Panc1 (cell line): ENCODE measurements at regions not wholly inside any gene's neighbourhood (a gene's known extent, or its start where the extent isn't known, plus 50 kb on each side); places are given as distances from the start of the nearest gene placed in this dataset.
"Not testable (repeated sequence)": the region's sequence is repeated elsewhere in the genome, so short reads cannot be mapped to it uniquely, and the experiment has no call there.

Experiments
- ATAC-seq: fragments of 200-7000 bp; cut with Tn5 transposase; 2 replicates; pipeline ENCODE4 v1.9.1; 2020; ENCODE audit warnings: mild to moderate bottlenecking, moderate library complexity
- BruUV-seq: library from RNA; stranded (reverse); fragments of 400-500 nt; replicated peaks from 2 replicates; lab custom pipeline; 2021; lab: Mats Ljungman, UMichigan
- CTCF ChIA-PET: fragments of 300-600 bp; sonication (Branson Sonifier 250); formaldehyde crosslinking; loops from one replicate; lab custom pipeline; 2022; ENCODE audit warnings: antibody characterized with exemption; lab: Charles Lee
- POLR2A ChIA-PET: fragments of 300-600 bp; sonication (Branson Sonifier 250); formaldehyde crosslinking; loops from one replicate; lab custom pipeline; 2022; ENCODE audit warnings: antibody characterized with exemption; lab: Charles Lee
- DNase-seq: peaks from one replicate; pipeline ENCODE4 v3.0.0-alpha.2; 2010; ENCODE audit warnings: low read depth, low spot score
- H3K27ac ChIP-seq: 2 replicates; pipeline ENCODE4 v1.5.1; 2011; ENCODE audit warnings: mild to moderate bottlenecking, low read length, inconsistent platforms
- H3K27me3 ChIP-seq: fragments of 200-500 bp; sonication (Bioruptor generic); 2 replicates; pipeline ENCODE4 v1.6.0; 2014; ENCODE audit warnings: low read length, inconsistent platforms; ENCODE audit not compliant: control insufficient read depth, insufficient read depth
- H3K36me3 ChIP-seq: fragments of 200-500 bp; sonication (Bioruptor generic); 2 replicates; pipeline ENCODE4 v1.5.1; 2014; ENCODE audit warnings: inconsistent platforms, mild to moderate bottlenecking, low read length, moderate library complexity; ENCODE audit not compliant: control insufficient read depth, insufficient read depth
- H3K4me1 ChIP-seq: 2 replicates; pipeline ENCODE4 v1.5.1; 2011; ENCODE audit warnings: inconsistent platforms, mild to moderate bottlenecking, low read length, moderate library complexity; ENCODE audit not compliant: control insufficient read depth, insufficient read depth
- H3K4me3 ChIP-seq, 2 experiments: 2 replicates each; pipeline ENCODE4 v1.5.1; 2011 to 2012; ENCODE audit warnings: low read depth in 2 of 2, low read length in 2 of 2, mild to moderate bottlenecking in 2 of 2, inconsistent platforms in 1 of 2, moderate library complexity in 1 of 2
- H3K9me3 ChIP-seq: fragments of 200-500 bp; sonication (Bioruptor generic); 2 replicates; pipeline ENCODE4 v1.5.1; 2014; ENCODE audit warnings: low read depth, mild to moderate bottlenecking, inconsistent platforms, low read length, moderate library complexity; ENCODE audit not compliant: control insufficient read depth, insufficient read depth
- CTCF ChIP-seq: fragments of 450-650 bp; IDR thresholded peaks from 2 replicates; pipeline ENCODE4 v1.5.1; 2017; ENCODE audit warnings: mild to moderate bottlenecking
- TCF7L2 ChIP-seq: IDR thresholded peaks from 2 replicates; pipeline ENCODE4 v1.6.1; 2011; ENCODE audit warnings: mild to moderate bottlenecking, low read depth, low read length, inconsistent platforms
- in situ Hi-C: cut with HindIII; loops from 2 replicates; pipeline ENCODE4 v1.10.0; 2016; ENCODE audit warnings: low sequenced_read_pairs, low pct_unique_long_range_greater_than_20kb
- intact Hi-C: fragments of 100-400 bp; cut with micrococcal nuclease; formaldehyde crosslinking; loops from one replicate; pipeline ENCODE4 v1.10.0; 2022; ENCODE audit not compliant: unreplicated experiment
- TF ChIP-seq, protein P1 (sequence below), 2 experiments: IDR thresholded peaks; 2 replicates each; pipeline ENCODE4 v1.6.1; 2011 to 2012; ENCODE audit warnings: low read depth in 2 of 2, control low read depth in 1 of 2, low read length in 1 of 2, mild to moderate bottlenecking in 1 of 2, moderate library complexity in 1 of 2; ENCODE audit not compliant: insufficient read depth in 1 of 2

DNA sequence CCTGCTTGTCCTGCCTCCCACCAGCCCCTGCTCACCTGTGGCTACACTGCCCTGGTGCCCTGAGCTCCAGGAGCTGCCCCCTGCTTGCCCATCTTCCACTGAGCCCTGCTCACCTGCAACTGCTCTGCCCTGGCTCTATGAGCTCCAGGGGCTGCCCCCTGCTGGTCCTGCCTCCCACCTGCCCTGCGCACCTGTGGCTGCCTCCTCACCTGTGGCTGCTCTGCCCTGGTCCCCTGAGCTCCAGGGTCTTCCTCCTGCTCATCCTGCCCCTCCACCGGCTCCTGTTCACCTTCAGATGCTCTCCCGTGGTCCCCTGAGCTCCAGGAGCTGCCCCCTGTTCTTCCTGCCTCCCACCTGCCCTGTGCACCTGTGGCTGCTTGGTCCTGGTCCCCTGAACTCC lies 247.6 kb downstream of the TMEM121 start:
- DNase-seq (no peak), ATAC-seq (no peak)
- POLR2A ChIA-PET: no interaction called here
- intact Hi-C loops: no loop called here
- Histone ChIP-seq H3K27ac (no peak overlapping the region), H3K36me3 (no peaks in the 10 kb centered on the region), H3K4me1 (no peaks in the 10 kb centered on the region), H3K27me3 (no peaks in the 10 kb centered on the region), H3K9me3 (no peaks in the 10 kb centered on the region), H3K4me3 (no peak overlapping the region)
- TF ChIP-seq CTCF: no peak
- no peak for TF ChIP-seq TCF7L2
- in situ Hi-C loops: no loop called here
- CTCF ChIA-PET: no interaction called here
- no TSS peak for BruUV-seq

- H3K4me3 ChIP-seq, H3K27ac ChIP-seq, intact Hi-C loops, DNase-seq, H3K4me1 ChIP-seq, H3K27me3 ChIP-seq, H3K9me3 ChIP-seq, H3K36me3 ChIP-seq, POLR2A ChIA-PET, in situ Hi-C loops, CTCF ChIA-PET, BruUV-seq: not testable (repeated sequence)
- TF ChIP-seq, protein P1, sequence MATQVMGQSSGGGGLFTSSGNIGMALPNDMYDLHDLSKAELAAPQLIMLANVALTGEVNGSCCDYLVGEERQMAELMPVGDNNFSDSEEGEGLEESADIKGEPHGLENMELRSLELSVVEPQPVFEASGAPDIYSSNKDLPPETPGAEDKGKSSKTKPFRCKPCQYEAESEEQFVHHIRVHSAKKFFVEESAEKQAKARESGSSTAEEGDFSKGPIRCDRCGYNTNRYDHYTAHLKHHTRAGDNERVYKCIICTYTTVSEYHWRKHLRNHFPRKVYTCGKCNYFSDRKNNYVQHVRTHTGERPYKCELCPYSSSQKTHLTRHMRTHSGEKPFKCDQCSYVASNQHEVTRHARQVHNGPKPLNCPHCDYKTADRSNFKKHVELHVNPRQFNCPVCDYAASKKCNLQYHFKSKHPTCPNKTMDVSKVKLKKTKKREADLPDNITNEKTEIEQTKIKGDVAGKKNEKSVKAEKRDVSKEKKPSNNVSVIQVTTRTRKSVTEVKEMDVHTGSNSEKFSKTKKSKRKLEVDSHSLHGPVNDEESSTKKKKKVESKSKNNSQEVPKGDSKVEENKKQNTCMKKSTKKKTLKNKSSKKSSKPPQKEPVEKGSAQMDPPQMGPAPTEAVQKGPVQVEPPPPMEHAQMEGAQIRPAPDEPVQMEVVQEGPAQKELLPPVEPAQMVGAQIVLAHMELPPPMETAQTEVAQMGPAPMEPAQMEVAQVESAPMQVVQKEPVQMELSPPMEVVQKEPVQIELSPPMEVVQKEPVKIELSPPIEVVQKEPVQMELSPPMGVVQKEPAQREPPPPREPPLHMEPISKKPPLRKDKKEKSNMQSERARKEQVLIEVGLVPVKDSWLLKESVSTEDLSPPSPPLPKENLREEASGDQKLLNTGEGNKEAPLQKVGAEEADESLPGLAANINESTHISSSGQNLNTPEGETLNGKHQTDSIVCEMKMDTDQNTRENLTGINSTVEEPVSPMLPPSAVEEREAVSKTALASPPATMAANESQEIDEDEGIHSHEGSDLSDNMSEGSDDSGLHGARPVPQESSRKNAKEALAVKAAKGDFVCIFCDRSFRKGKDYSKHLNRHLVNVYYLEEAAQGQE (IDR thresholded peaks at IDR 0.05; ENCODE audit: insufficient read depth in 1 of 2, low read depth in 2 of 2, low read length in 1 of 2): peak in 1 of 2 experiments; percentile 50; a peak in 1 of 4 replicates
- ATAC-seq: peak; percentile 51
Measured at GRCh38 chr14:105774585-105775348, 248.4 kb downstream of the TMEM121 start.

DNA sequence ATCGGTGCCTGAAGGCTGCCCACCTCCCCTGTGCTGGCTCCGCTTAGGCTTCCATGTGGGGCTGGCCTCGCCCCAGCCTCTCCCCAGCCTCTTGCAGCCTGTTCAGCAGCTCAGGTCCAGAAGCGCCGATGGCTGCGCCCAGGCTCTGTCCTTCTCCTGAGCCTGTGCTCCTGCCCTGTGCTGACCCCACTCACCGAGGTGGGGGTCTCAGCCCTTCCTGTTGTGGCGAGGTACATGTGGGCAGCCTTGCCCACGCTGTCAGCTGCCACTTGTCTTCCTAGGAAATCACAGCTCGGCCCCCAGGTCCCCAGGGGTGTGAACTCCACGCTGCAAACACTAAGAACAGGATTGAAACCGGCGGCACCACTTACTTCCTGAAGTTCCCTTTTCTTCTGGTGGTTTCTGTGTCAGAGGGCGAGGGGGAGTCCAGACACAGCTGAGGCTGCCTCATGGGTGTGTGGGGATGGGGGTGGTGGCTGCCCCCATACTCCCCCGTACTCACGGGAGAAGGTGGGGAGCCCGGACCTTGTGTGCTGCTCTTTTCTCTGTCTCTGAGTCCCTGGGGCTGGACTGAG lies 249.1 kb downstream of the TMEM121 start:
- intact Hi-C loops, in situ Hi-C loops, POLR2A ChIA-PET, H3K36me3 ChIP-seq, H3K9me3 ChIP-seq, H3K4me3 ChIP-seq, CTCF ChIA-PET, H3K4me1 ChIP-seq, BruUV-seq, H3K27me3 ChIP-seq, ATAC-seq, DNase-seq, H3K27ac ChIP-seq: not testable (repeated sequence)

- H3K9me3 ChIP-seq, H3K4me3 ChIP-seq, BruUV-seq, H3K4me1 ChIP-seq, H3K27ac ChIP-seq, POLR2A ChIA-PET, ATAC-seq, H3K27me3 ChIP-seq, H3K36me3 ChIP-seq, DNase-seq, in situ Hi-C loops, intact Hi-C loops, CTCF ChIA-PET: not testable (repeated sequence)
Measured at GRCh38 chr14:105776112-105776511, 249.7 kb downstream of the TMEM121 start.
